Activated T-cell treated with anti-CD3 and anti-CD28 coated beads, Interleukin-2, amount 50 U/mL, for 4 hours (primary cell): ENCODE measurements at regions not wholly inside any gene's neighbourhood (a gene's known extent, or its start where the extent isn't known, plus 50 kb on each side); places are given as distances from the start of the nearest gene placed in this dataset.

Experiments used
- ATAC-seq, 2 donors: fragments of 200-7000 bp; cut with Tn5 transposase; one replicate each; pipeline ENCODE4 v1.10.0; 2021
- DNase-seq: peaks from one replicate; pipeline ENCODE4 v3.0.0-alpha.2; 2020
- H3K27me3 Mint-ChIP-seq: one replicate; pipeline ENCODE4 v1.8.0; 2021; ENCODE audit warnings: low read depth, mixed read lengths
- H3K36me3 Mint-ChIP-seq: one replicate; pipeline ENCODE4 v1.8.0; 2022; ENCODE audit warnings: mixed read lengths; ENCODE audit not compliant: insufficient read depth
- H3K4me1 Mint-ChIP-seq: one replicate; pipeline ENCODE4 v1.8.0; 2021; ENCODE audit warnings: low read depth, mixed read lengths
- H3K4me3 Mint-ChIP-seq: one replicate; pipeline ENCODE4 v1.8.0; 2021; ENCODE audit warnings: mild to moderate bottlenecking, moderate library complexity, mixed read lengths
- H3K9me3 Mint-ChIP-seq: one replicate; pipeline ENCODE4 v1.8.0; 2021; ENCODE audit warnings: mixed read lengths

DNA sequence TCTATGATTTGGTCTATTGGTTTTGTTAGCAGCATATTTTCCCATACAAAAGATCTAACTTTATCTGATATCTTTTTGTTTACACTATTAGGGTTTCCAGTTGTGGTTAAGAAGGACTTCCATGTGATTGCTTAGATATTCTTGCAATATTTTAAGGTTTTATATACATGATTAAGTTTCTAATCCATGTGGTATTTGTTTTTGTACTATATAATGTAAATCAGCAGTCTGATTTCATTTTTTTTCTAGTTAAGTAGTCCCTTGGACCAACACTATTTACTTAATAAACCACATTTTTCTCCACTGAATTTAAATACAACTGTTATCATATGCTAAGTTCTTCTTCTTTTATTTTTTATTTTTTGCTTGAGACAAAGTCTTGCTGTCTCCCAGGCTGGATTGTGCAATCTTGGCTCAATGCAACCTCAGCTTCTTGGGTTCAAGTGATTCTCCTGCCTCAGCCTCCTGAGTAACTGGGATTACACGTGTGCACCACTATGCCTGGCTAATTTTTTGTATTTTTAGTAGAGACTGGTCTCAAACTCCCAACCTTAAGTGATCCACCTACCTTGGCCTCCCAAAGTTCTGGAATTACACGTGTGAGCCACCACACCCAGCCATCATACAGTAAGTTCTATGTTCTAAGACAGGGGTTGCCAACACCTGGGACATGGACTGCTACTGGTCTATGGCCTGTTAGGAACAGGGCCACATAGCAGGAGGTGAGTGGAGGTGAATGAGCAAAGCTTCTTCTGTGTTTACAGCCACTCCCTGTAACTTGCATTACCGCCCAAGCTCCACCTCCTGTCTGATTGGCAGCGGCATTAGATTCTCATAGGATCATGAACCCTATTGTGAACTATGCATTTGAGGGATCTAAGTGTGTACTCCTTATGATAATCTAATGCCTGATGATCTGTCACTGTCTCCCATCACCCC lies 58.5 kb upstream of the RAB27B start:
- H3K4me3 Mint-ChIP-seq, result no peak overlapping the region
- H3K9me3 Mint-ChIP-seq, result no peaks in the 10 kb centered on the region
- no peaks in the 10 kb centered on the region for H3K4me1 Mint-ChIP-seq
- DNase-seq (no peak), ATAC-seq (no peak)
- H3K27me3 Mint-ChIP-seq, result peaks cover 3% of the 10 kb centered on the region
- H3K36me3 Mint-ChIP-seq, result no peaks in the 10 kb centered on the region

- ATAC-seq (no peak), DNase-seq (no peak)
- Mint-ChIP-seq H3K9me3 (no peaks in the 10 kb centered on the region), H3K27me3 (no peaks in the 10 kb centered on the region), H3K4me3 (no peak overlapping the region), H3K36me3 (no peaks in the 10 kb centered on the region), H3K4me1 (no peaks in the 10 kb centered on the region)
Observed at GRCh38 chr18:54772056-54772455, 56.2 kb upstream of the RAB27B start.

GRCh38 chr18:54774423-54774822 lies 53.9 kb upstream of the RAB27B start:
- Mint-ChIP-seq H3K9me3 (no peaks in the 10 kb centered on the region), H3K4me3 (no peak overlapping the region), H3K4me1 (no peaks in the 10 kb centered on the region), H3K27me3 (no peaks in the 10 kb centered on the region), H3K36me3 (no peaks in the 10 kb centered on the region)
- ATAC-seq (no peak), DNase-seq (no peak)

DNA sequence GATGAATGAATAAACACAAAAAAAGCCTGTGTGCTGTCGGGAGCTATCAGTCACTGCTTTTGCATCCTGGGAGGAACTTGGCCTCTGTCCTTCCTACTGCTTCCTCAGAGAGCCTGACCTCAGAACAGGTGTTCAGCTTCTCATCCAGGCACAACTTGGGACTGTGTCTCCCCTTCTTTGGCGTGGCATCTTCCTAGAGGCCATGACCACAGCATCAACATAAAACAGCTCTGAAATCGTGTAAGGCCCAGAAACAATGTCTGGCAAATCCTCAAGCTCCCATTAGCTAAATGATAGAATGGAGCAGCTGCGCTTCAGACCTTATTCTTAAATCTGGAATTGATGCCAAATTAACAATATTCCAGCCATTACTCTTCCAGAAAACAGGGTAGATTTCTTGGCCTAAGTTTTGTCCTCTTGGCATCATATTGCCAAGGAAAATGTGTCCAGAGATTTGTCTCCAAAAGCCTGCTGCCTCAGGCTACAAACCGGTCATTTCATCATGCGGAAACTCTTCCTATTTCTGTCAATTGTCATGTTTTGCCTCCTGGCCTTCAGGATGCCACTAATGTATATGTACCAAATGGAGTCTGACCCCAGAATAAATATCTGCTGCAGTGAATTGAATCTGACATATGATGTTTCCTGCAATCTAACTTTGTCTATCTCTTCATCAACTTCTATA lies 53.2 kb upstream of the RAB27B start:
- Mint-ChIP-seq H3K4me1 (no peaks in the 10 kb centered on the region), H3K4me3 (no peak overlapping the region), H3K36me3 (no peaks in the 10 kb centered on the region), H3K9me3 (no peaks in the 10 kb centered on the region), H3K27me3 (no peaks in the 10 kb centered on the region)
- ATAC-seq (no peak), DNase-seq (no peak)

GRCh38 chr18:54775686-54776085 lies 52.6 kb upstream of the RAB27B start:
- Mint-ChIP-seq H3K36me3 (no peaks in the 10 kb centered on the region), H3K4me3 (no peak overlapping the region), H3K4me1 (no peaks in the 10 kb centered on the region), H3K27me3 (peaks cover 2% of the 10 kb centered on the region), H3K9me3 (no peaks in the 10 kb centered on the region)
- DNase-seq (no peak), ATAC-seq (no peak)

DNA sequence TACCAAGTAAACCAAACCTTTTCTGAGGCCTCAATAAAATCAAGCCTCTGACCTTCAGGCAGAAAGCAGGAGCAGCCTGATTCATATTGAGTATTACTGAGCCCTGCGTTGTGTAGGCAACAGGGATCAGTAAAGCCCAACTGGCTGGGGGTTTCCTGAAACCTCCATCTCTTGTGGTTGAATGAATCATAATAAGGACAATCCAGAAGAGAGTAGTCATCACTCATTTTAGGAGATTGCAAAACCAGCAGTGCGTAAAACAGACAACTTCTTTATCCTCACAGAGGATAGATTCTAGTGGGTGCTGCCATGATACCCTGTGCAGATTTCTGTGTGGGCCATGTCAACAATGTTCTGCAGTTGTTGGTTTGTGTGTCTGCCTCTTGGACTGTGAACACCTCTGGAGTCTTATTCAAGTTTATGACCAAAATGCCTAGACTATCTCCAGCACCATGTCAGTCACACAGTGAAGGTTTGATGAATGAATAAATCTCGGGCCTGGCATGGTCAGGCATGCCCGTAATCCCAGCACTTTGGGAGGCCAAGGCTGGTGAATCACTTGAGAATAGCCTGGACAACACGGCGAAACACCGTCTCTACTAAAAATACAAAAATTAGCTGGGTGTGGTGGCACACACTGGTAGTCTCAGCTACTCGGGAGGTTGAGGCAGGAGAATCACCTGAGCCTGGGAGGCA lies 51.8 kb upstream of the RAB27B start:
- H3K4me3 Mint-ChIP-seq, result no peak overlapping the region
- peaks cover 2% of the 10 kb centered on the region for H3K27me3 Mint-ChIP-seq
- DNase-seq (no peak), ATAC-seq (peak; percentile 83 to 86)
- no peaks in the 10 kb centered on the region for H3K4me1 Mint-ChIP-seq
- H3K9me3 Mint-ChIP-seq, result no peaks in the 10 kb centered on the region
- H3K36me3 Mint-ChIP-seq, result no peaks in the 10 kb centered on the region

GRCh38 chr18:54777118-54777791 lies 51.0 kb upstream of the RAB27B start:
- Mint-ChIP-seq H3K36me3 (no peaks in the 10 kb centered on the region), H3K9me3 (no peaks in the 10 kb centered on the region), H3K27me3 (peaks cover 2% of the 10 kb centered on the region), H3K4me3 (no peak overlapping the region), H3K4me1 (no peaks in the 10 kb centered on the region)
- ATAC-seq (no peak), DNase-seq (no peak)

DNA sequence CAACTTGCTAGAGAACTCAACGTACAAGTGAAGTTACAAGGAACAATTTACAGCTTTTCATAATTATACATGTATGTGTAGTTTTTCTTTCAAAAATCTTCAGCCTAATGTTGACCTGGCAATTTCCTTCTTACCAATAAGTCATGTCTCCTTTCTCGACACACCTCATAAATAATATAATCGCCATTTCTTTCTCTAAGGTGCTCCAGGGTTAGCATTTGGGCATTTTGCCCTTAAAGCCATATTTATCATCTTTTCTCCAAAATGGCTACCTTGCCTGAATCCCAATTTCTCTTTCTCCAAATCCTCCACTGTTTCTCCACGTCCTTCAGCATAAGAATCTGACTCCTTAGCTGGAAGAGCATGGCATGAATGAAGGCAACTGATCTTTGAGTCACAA lies 50.3 kb upstream of the RAB27B start:
- peaks cover 2% of the 10 kb centered on the region for H3K27me3 Mint-ChIP-seq
- H3K4me1 Mint-ChIP-seq, result no peaks in the 10 kb centered on the region
- DNase-seq (no peak), ATAC-seq (no peak)
- H3K36me3 Mint-ChIP-seq, result no peaks in the 10 kb centered on the region
- H3K4me3 Mint-ChIP-seq, result no peak overlapping the region
- H3K9me3 Mint-ChIP-seq, result no peaks in the 10 kb centered on the region
